WTC11 (cell line): ENCODE measurements at regions not wholly inside any gene's neighbourhood (a gene's known extent, or its start where the extent isn't known, plus 50 kb on each side); places are given as distances from the start of the nearest gene placed in this dataset.

ENCODE experiments used
- CTCF ChIP-seq: fragments of 200-600 bp; IDR thresholded peaks from 2 replicates; pipeline ENCODE4 v1.8.0; 2022; ENCODE audit warnings: antibody characterized with exemption
- MYBL2 ChIP-seq: sonication (generic); formaldehyde crosslinking; IDR thresholded peaks from 2 replicates; pipeline ENCODE4 v1.8.1; 2023; ENCODE audit warnings: mild to moderate bottlenecking, moderate library complexity, missing genetic modification reagents
- NR3C1 ChIP-seq: sonication (generic); formaldehyde crosslinking; conservative IDR thresholded peaks from 2 replicates; pipeline ENCODE4 v1.8.1; 2023; ENCODE audit warnings: low read depth, mild to moderate bottlenecking, missing genetic modification reagents

GRCh38 chr4:116733370-116733769 lies 352.0 kb downstream of the TRAM1L1 start:
- TF ChIP-seq MYBL2 (CRISPR knock-in tag) (no peak), NR3C1 (CRISPR knock-in tag) (no peak), CTCF (no peak)
